Heart right ventricle (tissue), 16 donors: ENCODE measurements at regions not wholly inside any gene's neighbourhood (a gene's known extent, or its start where the extent isn't known, plus 50 kb on each side); places are given as distances from the start of the nearest gene placed in this dataset.

Experiments used
- ATAC-seq, 8 donors: fragments of 200-7000 bp; cut with Tn5 transposase; one replicate each; pipeline ENCODE4 v1.9.1; 2020; ENCODE audit warnings: mild to moderate bottlenecking in 8 of 8, moderate library complexity in 8 of 8, moderate number of reproducible peaks in 1 of 8
- DNase-seq, 2 donors: peaks; one replicate each; pipeline ENCODE4 v3.0.0-alpha.2; 2020
- H3K27ac ChIP-seq, 10 donors: fragments of 200-600 bp; sonication (generic) in 2 of 10; one replicate each; pipeline versions ENCODE4 v1.5.0 to v1.8.0; 2020 to 2022; ENCODE audit warnings: mild to moderate bottlenecking in 3 of 10
- H3K27me3 ChIP-seq, 7 donors: fragments of 200-600 bp; one replicate each; pipeline ENCODE4 v1.8.0; 2021 to 2022; ENCODE audit warnings: mild to moderate bottlenecking in 2 of 7
- H3K36me3 ChIP-seq, 9 donors: fragments of 200-600 bp; sonication (generic) in 1 of 9; one replicate each; pipeline versions ENCODE4 v1.5.0 to v1.8.0; 2020 to 2022; ENCODE audit warnings: mild to moderate bottlenecking in 2 of 9
- H3K4me1 ChIP-seq, 9 donors: fragments of 200-600 bp; sonication (generic) in 1 of 9; one replicate each; pipeline versions ENCODE4 v1.5.0 to v1.8.0; 2020 to 2022; ENCODE audit warnings: mild to moderate bottlenecking in 4 of 9
- H3K4me3 ChIP-seq, 10 donors: fragments of 200-600 bp; sonication (generic) in 2 of 10; one replicate each; pipeline versions ENCODE4 v1.5.0 to v1.8.0; 2020 to 2022; ENCODE audit warnings: mild to moderate bottlenecking in 7 of 10, moderate library complexity in 2 of 10
- H3K9me3 ChIP-seq, 11 donors: fragments of 200-600 bp in 10 of 11; sonication (generic) in 2 of 11; one replicate each; pipeline versions ENCODE4 v1.5.0 to v1.8.0; 2013 to 2022; ENCODE audit warnings: mild to moderate bottlenecking in 2 of 11, control low read depth in 1 of 11, moderate library complexity in 1 of 11
- CTCF ChIP-seq, 9 donors: fragments of 200-600 bp; sonication (generic) in 2 of 9; IDR thresholded peaks; one replicate each; pipeline versions ENCODE4 v1.5.0 to v1.8.0; 2021 to 2022; ENCODE audit warnings: antibody characterized with exemption in 9 of 9, mild to moderate bottlenecking in 5 of 9, moderate library complexity in 1 of 9
- WGBS, 2 donors: extraction: QIAGEN DNeasy Blood & Tissue Kit; methylation state at CpG; one replicate each; pipeline ENCODE4 v1.1.7; 2013; ENCODE audit warnings: inconsistent platforms in 1 of 2; 5-methylcytosine and 5-hydroxymethylcytosine counted together
- intact Hi-C, 10 donors: fragments of 100-400 bp; cut with DNase I; formaldehyde crosslinking; loops; one replicate each; pipeline versions ENCODE4 v1.11.1 to v1.14.2; 2022
- donor health status: Arrhythmogenic right ventricular cardiomyopathy.
- donor health status: ischemic (EF 13 %, LVEDD 7.1; RV severe dilation, severe dysfunction).
- donor health status: healthy with polysubstance abuse.
- donor health status: DM: no; HTN: yes; CAD: no.
- donor health status: DM: no; HTN: no; CAD: no.
- donor health status: ischemic (EF 25% LVEDD 6.9; RV normal size, moderate dysfunction).
- donor health status: ischemic (EF 25% LVEDD 5.7; RV mildly dilated, moderate dysfunction).
- donor health status: healthy.
- donor health status: DM: yes; HTN: yes; CAD: no.
- donor health status: Ischemic cardiomyopathy.
- donor health status: ischemic (EF 35%, LVEDD 5.7; RV mildly dilated, moderate dysfunction).
- donor health status: nonischemic (EF 11% LVEDD 7.7; RV severe dilation, severe dysfunction).
- donor health status: DM: yes; HTN: yes; CAD: no.
- donor health status: PGD.
- donor health status: ischemic (EF 29% LVEDD 5.4; RV normal size, mild dysfunction).
- donor health status: nonischemic (EF 23%, LVEDD 6.1; RV moderate dilation, normal function).

DNA sequence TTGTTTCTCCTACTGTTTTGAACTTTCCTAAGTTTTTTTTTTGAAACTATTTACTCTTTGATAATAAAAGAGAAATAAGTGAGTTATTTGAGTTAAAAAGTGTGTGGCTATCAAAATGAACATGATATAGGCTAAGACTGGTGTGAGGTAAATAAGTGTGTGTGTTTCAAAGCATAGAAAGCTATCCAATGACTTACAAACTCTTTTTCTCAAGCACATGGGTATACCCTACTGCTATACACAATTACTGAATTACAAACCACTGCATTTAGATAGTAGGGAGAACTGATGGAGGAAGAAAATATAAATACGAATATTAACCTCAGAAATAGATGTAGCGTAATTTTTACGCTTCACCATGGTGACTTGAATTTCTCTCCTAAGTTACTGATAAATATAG lies 305.8 kb upstream of the ANXA10 start:
- ATAC-seq = no peak
- H3K9me3 ChIP-seq = peaks cover 0 to 11% (median 0%) of the 10 kb centered on the region in 11 donors
- H3K36me3 ChIP-seq = no peaks in the 10 kb centered on the region
- no peak overlapping the region for H3K27ac ChIP-seq
- no peaks in the 10 kb centered on the region for H3K27me3 ChIP-seq
- intact Hi-C loops = no loop called here
- H3K4me3 ChIP-seq = no peak overlapping the region
- TF ChIP-seq CTCF (IDR thresholded peaks at IDR 0.05) = no peak
- 94 to 98% methylated on average over 3 of the region's 3 CpGs for WGBS, 2 donors
- no peaks in the 10 kb centered on the region for H3K4me1 ChIP-seq
- DNase-seq = no peak

DNA sequence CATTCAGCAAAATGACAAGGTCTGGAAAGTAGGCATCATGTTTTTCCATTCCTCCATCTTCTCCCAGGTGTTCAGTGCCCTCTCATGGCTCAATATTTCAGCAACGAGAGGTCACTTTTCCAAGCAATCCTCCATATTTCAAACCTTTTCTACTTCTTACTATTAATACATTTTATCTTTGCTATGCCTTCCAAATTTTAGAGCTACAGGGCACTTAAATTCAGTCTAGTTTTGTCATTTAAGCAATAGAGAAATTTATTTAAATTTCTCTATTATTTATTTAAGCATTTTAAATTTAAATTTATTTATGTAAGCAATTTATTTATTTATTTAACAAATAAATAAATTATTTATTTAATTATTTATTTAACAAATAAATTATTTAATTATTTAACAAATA lies 305.1 kb upstream of the ANXA10 start:
- intact Hi-C loops = no loop called here
- H3K4me1 ChIP-seq = no peaks in the 10 kb centered on the region
- H3K4me3 ChIP-seq = no peak overlapping the region
- ATAC-seq (no peak), DNase-seq (no peak)
- no peaks in the 10 kb centered on the region for H3K27me3 ChIP-seq
- H3K27ac ChIP-seq = no peak overlapping the region
- H3K36me3 ChIP-seq = no peaks in the 10 kb centered on the region
- WGBS, 2 donors = 91 to 94% methylated on average over 1 of the region's 1 CpG
- peaks cover 0 to 5% (median 0%) of the 10 kb centered on the region in 11 donors for H3K9me3 ChIP-seq
- TF ChIP-seq CTCF (IDR thresholded peaks at IDR 0.05) = no peak

DNA sequence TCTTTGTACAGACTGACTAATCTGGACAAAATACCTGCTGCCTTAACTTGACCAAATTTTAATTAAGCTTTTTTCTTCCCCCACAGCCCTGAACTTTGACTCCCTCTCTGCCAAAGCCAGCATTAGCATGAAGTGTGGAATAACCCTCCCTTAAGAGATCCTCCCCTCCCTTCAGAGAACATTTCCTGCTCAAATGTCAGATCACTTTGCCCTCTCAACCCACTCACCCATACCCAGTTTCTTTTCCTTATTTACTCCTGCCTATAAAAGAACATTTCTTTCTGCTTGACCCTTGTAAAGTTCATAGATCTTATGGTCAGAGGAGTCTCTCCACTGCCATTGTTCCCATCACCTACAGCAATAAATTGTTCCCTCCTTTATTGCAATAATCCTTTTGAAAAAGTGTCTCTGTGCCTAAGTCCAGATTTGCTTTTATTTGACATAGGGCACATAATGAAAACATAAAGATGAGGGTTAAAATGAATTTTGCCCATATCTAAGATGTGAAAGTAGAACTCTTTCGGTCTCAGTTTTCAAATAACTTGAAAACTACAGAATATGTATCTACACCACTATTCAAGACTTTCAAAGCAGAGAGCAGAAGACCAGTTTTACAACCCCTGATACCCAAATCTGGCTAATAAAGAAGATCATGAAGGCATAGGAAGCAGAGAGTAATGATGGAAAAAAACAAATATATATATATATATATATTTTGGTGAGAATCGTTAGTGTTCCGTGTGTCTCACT lies 289.7 kb upstream of the ANXA10 start:
- no peak for TF ChIP-seq CTCF (IDR thresholded peaks at IDR 0.05)
- Histone ChIP-seq H3K27me3 (no peaks in the 10 kb centered on the region), H3K4me3 (no peak overlapping the region), H3K36me3 (no peaks in the 10 kb centered on the region), H3K9me3 (no peaks in the 10 kb centered on the region), H3K27ac (no peak overlapping the region), H3K4me1 (no peaks in the 10 kb centered on the region)
- DNase-seq = no peak
- WGBS, 2 donors = 90 to 92% methylated on average over 3 of the region's 3 CpGs
- intact Hi-C loops = no loop called here
- ATAC-seq = no peak

DNA sequence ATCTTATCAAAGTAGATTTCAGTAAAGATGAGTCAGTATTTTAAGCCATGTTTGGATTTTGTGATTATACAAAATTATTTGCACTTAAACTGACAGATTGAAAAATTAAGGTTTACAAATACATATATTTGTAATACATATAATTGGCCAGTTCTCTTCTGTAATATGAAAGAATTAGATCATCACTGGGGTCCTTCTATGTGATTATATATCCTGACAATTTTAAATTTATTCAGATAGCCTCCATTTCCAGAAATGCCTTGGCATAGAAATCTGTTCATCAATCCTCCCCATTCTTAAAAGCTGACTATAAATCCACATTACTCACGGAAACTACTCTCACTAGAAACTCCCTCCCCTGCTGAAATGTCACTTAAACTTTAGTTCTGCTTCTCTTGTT lies 280.4 kb upstream of the ANXA10 start:
- intact Hi-C loops = no loop called here
- 56 to 72% methylated on average over 1 of the region's 1 CpG for WGBS, 2 donors
- DNase-seq (no peak), ATAC-seq (no peak)
- H3K36me3 ChIP-seq = no peaks in the 10 kb centered on the region
- H3K4me1 ChIP-seq = no peaks in the 10 kb centered on the region
- TF ChIP-seq CTCF (IDR thresholded peaks at IDR 0.05) = no peak
- H3K27me3 ChIP-seq = no peaks in the 10 kb centered on the region
- no peak overlapping the region for H3K4me3 ChIP-seq
- no peak overlapping the region for H3K27ac ChIP-seq
- H3K9me3 ChIP-seq = peaks cover 0 to 39% (median 9%) of the 10 kb centered on the region in 11 donors
